Psoas muscle (tissue), 7 donors: ENCODE measurements at regions not wholly inside any gene's neighbourhood (a gene's known extent, or its start where the extent isn't known, plus 50 kb on each side); places are given as distances from the start of the nearest gene placed in this dataset.

Experiments used
- ATAC-seq, 4 donors: fragments of 200-7000 bp; cut with Tn5 transposase; one replicate each; pipeline ENCODE4 v1.9.1; 2020; ENCODE audit warnings: moderate library complexity in 3 of 4, mild to moderate bottlenecking in 2 of 4
- DNase-seq, 2 donors: peaks; one replicate each; pipeline ENCODE4 v3.0.0-alpha.2; 2020
- H3K27ac ChIP-seq: fragments of 200-600 bp; one replicate; pipeline ENCODE4 v1.8.0; 2022
- H3K27me3 ChIP-seq, 3 donors: fragments of 200-600 bp in 1 of 3; one replicate each; pipeline versions ENCODE4 v1.6.1 to v1.8.0; 2013 to 2022; ENCODE audit warnings: low read length in 2 of 3, mild to moderate bottlenecking in 2 of 3, moderate library complexity in 1 of 3; ENCODE audit not compliant: insufficient read depth in 3 of 3
- H3K36me3 ChIP-seq, 2 donors: fragments of 200-600 bp in 1 of 2; one replicate each; pipeline versions ENCODE4 v1.6.1 to v1.8.0; 2013 to 2022; ENCODE audit warnings: low read depth in 1 of 2, mild to moderate bottlenecking in 1 of 2, moderate library complexity in 1 of 2; ENCODE audit not compliant: insufficient read depth in 1 of 2
- H3K4me1 ChIP-seq: fragments of 200-600 bp; one replicate; pipeline ENCODE4 v1.8.0; 2022
- H3K4me3 ChIP-seq: fragments of 200-600 bp; one replicate; pipeline ENCODE4 v1.8.0; 2022; ENCODE audit warnings: mild to moderate bottlenecking
- H3K9me3 ChIP-seq: fragments of 200-600 bp; one replicate; pipeline ENCODE4 v1.8.0; 2022
- WGBS, 3 donors: extraction: QIAGEN DNeasy Blood & Tissue Kit; methylation state at CpG; one replicate each; pipeline versions ENCODE4 v1.1.6 to v1.1.7; 2013; 5-methylcytosine and 5-hydroxymethylcytosine counted together
- intact Hi-C, 2 donors: fragments of 100-400 bp; cut with DNase I; formaldehyde crosslinking; loops; one replicate each; pipeline versions ENCODE4 v1.11.0 to v1.14.2; 2022
- TF ChIP-seq, protein P1 (sequence below): fragments of 200-600 bp; IDR thresholded peaks from one replicate; pipeline ENCODE4 v1.8.0; 2022; ENCODE audit warnings: antibody characterized with exemption
- donor health status: healthy with polysubstance abuse.
- donor health status: DM: no; HTN: no; CAD: no; lungs with moderate emphysema.
- donor health status: Bipolar disorder and iron deficiency.
- donor health status: healthy.
- donor health status: DM: yes; HTN: yes; CAD: no.
- donor health status: DM: no; HTN: no; CAD: no.
- donor health status: DM: yes; HTN: yes; CAD: no.

DNA sequence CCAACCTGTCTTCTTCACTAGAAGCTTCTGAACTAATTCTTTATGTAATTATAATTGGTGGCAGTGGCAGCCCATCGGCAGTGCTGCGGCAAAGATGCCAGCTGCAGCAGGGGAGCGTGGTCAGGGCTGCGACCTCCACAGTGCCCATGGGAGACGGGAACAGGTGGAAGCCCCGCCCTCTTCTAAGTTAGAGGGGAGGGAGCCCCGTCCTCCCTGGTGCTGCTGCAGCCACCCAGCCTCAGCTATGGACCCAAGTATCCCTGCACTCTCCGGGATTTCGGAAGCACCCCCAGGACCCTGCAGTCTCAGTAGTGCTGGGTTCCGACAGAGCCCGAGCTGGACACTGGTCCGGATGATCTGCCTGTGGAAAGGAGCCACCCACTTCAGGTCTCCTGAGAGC lies 117.0 kb upstream of the MBL2 start:
- TF ChIP-seq, protein P1, sequence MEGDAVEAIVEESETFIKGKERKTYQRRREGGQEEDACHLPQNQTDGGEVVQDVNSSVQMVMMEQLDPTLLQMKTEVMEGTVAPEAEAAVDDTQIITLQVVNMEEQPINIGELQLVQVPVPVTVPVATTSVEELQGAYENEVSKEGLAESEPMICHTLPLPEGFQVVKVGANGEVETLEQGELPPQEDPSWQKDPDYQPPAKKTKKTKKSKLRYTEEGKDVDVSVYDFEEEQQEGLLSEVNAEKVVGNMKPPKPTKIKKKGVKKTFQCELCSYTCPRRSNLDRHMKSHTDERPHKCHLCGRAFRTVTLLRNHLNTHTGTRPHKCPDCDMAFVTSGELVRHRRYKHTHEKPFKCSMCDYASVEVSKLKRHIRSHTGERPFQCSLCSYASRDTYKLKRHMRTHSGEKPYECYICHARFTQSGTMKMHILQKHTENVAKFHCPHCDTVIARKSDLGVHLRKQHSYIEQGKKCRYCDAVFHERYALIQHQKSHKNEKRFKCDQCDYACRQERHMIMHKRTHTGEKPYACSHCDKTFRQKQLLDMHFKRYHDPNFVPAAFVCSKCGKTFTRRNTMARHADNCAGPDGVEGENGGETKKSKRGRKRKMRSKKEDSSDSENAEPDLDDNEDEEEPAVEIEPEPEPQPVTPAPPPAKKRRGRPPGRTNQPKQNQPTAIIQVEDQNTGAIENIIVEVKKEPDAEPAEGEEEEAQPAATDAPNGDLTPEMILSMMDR = no peak
- H3K27me3 ChIP-seq = no peaks in the 10 kb centered on the region
- DNase-seq = no peak
- H3K9me3 ChIP-seq = no peaks in the 10 kb centered on the region
- H3K4me3 ChIP-seq = no peak overlapping the region
- intact Hi-C loops = no loop called here
- no peaks in the 10 kb centered on the region for H3K4me1 ChIP-seq
- 80 to 84% (median 82%) methylated on average over 12 of the region's 12 CpGs for WGBS, 3 donors
- no peak for ATAC-seq
- H3K36me3 ChIP-seq = no peaks in the 10 kb centered on the region
- no peak overlapping the region for H3K27ac ChIP-seq

DNA sequence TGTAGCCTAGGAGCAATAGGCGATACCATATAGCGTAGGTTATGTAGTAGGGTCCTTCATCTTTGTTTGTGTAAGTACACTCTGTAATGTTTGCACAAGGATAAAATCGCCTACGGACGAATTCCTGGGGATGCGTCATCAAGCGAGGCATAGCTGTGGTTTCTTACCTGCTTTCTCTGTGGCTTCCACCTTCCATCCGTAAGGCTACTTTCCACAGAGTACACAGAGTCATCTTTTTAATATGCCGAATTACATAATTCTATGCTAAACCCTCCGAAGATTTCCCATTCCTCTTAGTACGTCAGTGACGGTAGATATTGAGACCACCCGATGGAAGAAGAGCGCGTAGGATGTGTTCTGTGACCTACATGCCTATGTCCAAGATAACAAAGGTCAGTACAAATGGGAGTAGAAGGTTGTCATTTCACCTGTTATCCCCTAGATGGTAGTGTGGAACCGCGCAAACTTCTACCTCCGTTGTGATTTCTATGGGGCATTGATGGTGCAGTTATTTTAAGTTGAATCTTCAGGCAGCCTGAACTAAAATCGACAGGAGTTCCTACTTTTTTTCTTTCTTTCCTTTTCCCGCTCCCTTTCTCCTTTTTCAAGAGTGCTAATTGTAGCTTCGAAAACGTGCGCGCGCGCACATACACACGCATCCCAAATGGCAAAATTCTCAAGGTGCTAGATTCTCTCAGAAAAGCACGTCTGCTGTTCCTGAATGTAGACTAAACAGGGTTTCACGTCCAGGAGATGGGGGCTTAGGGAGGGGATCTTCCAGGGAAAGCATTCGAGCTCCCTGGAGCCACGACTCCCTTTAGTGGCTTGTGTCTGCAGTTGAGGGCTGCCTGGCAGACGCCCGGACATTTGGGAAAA lies 111.7 kb upstream of the MBL2 start:
- Histone ChIP-seq H3K9me3 (no peaks in the 10 kb centered on the region), H3K4me1 (no peaks in the 10 kb centered on the region), H3K4me3 (no peak overlapping the region), H3K27ac (no peak overlapping the region), H3K27me3 (no peaks in the 10 kb centered on the region), H3K36me3 (no peaks in the 10 kb centered on the region)
- intact Hi-C loops = no loop called here
- DNase-seq (no peak), ATAC-seq (peak in 3 of 4 donors; percentile 59 to 62 (median 62))
- TF ChIP-seq, protein P1 = peak; percentile 49
- WGBS, 3 donors = 35 to 37% (median 35%) methylated on average over 33 of the region's 33 CpGs

- Histone ChIP-seq H3K27ac (no peak overlapping the region), H3K27me3 (no peaks in the 10 kb centered on the region), H3K4me3 (no peak overlapping the region), H3K9me3 (no peaks in the 10 kb centered on the region), H3K4me1 (no peaks in the 10 kb centered on the region), H3K36me3 (no peaks in the 10 kb centered on the region)
- TF ChIP-seq, protein P1 = no peak
- WGBS, 3 donors = 68 to 81% (median 69%) methylated on average over 2 of the region's 2 CpGs
- ATAC-seq = no peak
- DNase-seq = no peak
- intact Hi-C loops = no loop called here
Observed at GRCh38 chr10:52879091-52879807, 106.7 kb upstream of the MBL2 start.

GRCh38 chr10:52877451-52877850 lies 104.9 kb upstream of the MBL2 start:
- ATAC-seq (no peak), DNase-seq (no peak)
- no peak overlapping the region for H3K4me3 ChIP-seq
- H3K9me3 ChIP-seq = no peaks in the 10 kb centered on the region
- intact Hi-C loops = no loop called here
- no peaks in the 10 kb centered on the region for H3K4me1 ChIP-seq
- no peaks in the 10 kb centered on the region for H3K36me3 ChIP-seq
- H3K27me3 ChIP-seq = no peaks in the 10 kb centered on the region
- H3K27ac ChIP-seq = no peak overlapping the region
- TF ChIP-seq, protein P1 = no peak
- 49 to 57% (median 55%) methylated on average over 4 of the region's 4 CpGs for WGBS, 3 donors
